Endothelial cell of umbilical vein (primary cell): ENCODE measurements at regions not wholly inside any gene's neighbourhood (a gene's known extent, or its start where the extent isn't known, plus 50 kb on each side); places are given as distances from the start of the nearest gene placed in this dataset.

Experiments used
- BruUV-seq: library from RNA; stranded (reverse); fragments of 400-500 nt; replicated peaks from 2 replicates; lab custom pipeline; 2021; lab: Mats Ljungman, UMichigan
- CTCF ChIA-PET: fragments of 300-600, 350-600 bp; sonication (Branson Sonifier 250); formaldehyde crosslinking; loops from one replicate; lab custom pipeline; 2021; ENCODE audit warnings: antibody characterized with exemption, inconsistent platforms; lab: Charles Lee
- POLR2A ChIA-PET: fragments of 300-600, 350-600 bp; sonication (Branson Sonifier 250); formaldehyde crosslinking; loops from one replicate; lab custom pipeline; 2021; ENCODE audit warnings: antibody characterized with exemption, inconsistent platforms; lab: Charles Lee
- DNase-seq: peaks from one replicate; pipeline ENCODE4 v3.0.0-alpha.2; 2011; ENCODE audit warnings: low read depth, low spot score
- FAIRE-seq: peaks from 2 replicates; lab custom pipeline; 2011; peaks lifted over from hg19 to GRCh38; lab: Jason Lieb, UNC
- H2AFZ ChIP-seq: 2 replicates; pipeline ENCODE4 v1.6.0; 2012; ENCODE audit warnings: low read depth, low read length, control low read depth, inconsistent platforms
- H3K27ac ChIP-seq: 2 replicates; pipeline ENCODE4 v1.5.1; 2011; ENCODE audit warnings: low read depth, mild to moderate bottlenecking, control low read depth, low read length, moderate library complexity; ENCODE audit not compliant: insufficient read depth
- H3K27me3 ChIP-seq, 2 experiments: 2 replicates each; pipeline versions ENCODE4 v1.6.0 to v1.6.1; 2011; ENCODE audit warnings: low read length in 2 of 2, mixed read lengths in 1 of 2; ENCODE audit not compliant: control insufficient read depth in 2 of 2, insufficient read depth in 2 of 2
- H3K36me3 ChIP-seq, 2 experiments: 2 replicates in 1 of 2; 3 replicates in 1 of 2; pipeline ENCODE4 v1.5.1; 2011; ENCODE audit warnings: low read length in 2 of 2, mild to moderate bottlenecking in 1 of 2, moderate library complexity in 1 of 2; ENCODE audit not compliant: control insufficient read depth in 2 of 2, insufficient read depth in 2 of 2; ENCODE audit errors: extremely low read depth in 1 of 2
- H3K4me1 ChIP-seq: 3 replicates; pipeline ENCODE4 v1.5.1; 2011; ENCODE audit warnings: mild to moderate bottlenecking, low read length; ENCODE audit not compliant: control insufficient read depth, insufficient read depth; ENCODE audit errors: extremely low read depth
- H3K4me2 ChIP-seq: 2 replicates; pipeline ENCODE4 v1.6.1; 2011; ENCODE audit warnings: low read length, control low read depth, mixed read lengths; ENCODE audit not compliant: insufficient read depth
- H3K4me3 ChIP-seq, 3 experiments: fragments of 200-600 bp in 1 of 3; sonication (generic), shearing (Covaris generic) in 1 of 3; replicated peaks in 1 of 3; 2 replicates each; pipeline ENCODE4 v1.5.1; 2011 to 2016; ENCODE audit warnings: control low read depth in 3 of 3, low read length in 3 of 3, mild to moderate bottlenecking in 2 of 3, inconsistent platforms in 1 of 3, low read depth in 1 of 3, moderate library complexity in 1 of 3; ENCODE audit not compliant: insufficient read depth in 1 of 3
- H3K79me2 ChIP-seq: 2 replicates; pipeline ENCODE4 v1.6.0; 2012; ENCODE audit warnings: low read length, inconsistent platforms; ENCODE audit not compliant: control insufficient read depth, insufficient read depth
- H3K9ac ChIP-seq: replicated peaks from 2 replicates; pipeline ENCODE3; 2011; ENCODE audit warnings: low read length, control low read depth; ENCODE audit not compliant: insufficient read depth; ENCODE audit errors: extremely low read depth
- H3K9me1 ChIP-seq: replicated peaks from 3 replicates; pipeline ENCODE4 v1.6.0; 2011; ENCODE audit warnings: mild to moderate bottlenecking, low read length; ENCODE audit not compliant: control insufficient read depth, insufficient read depth; ENCODE audit errors: extremely low read depth
- H3K9me3 ChIP-seq: replicated peaks from 2 replicates; pipeline ENCODE4 v1.5.1; 2012; ENCODE audit warnings: low read length, inconsistent platforms; ENCODE audit not compliant: control insufficient read depth, insufficient read depth
- H4K20me1 ChIP-seq: replicated peaks from 2 replicates; pipeline ENCODE3; 2011; ENCODE audit warnings: mild to moderate bottlenecking, low read length; ENCODE audit not compliant: control insufficient read depth, insufficient read depth; ENCODE audit errors: extremely low read depth
- CTCF ChIP-seq, 2 donors: IDR thresholded peaks; 1 replicate in 1 of 2; 2 replicates in 1 of 2; pipeline ENCODE4 v1.5.1; 2011; ENCODE audit warnings: low read length in 2 of 2, mild to moderate bottlenecking in 2 of 2, moderate library complexity in 2 of 2, control low read depth in 1 of 2, inconsistent platforms in 1 of 2, low read depth in 1 of 2; ENCODE audit not compliant: insufficient read depth in 1 of 2; ENCODE audit errors: extremely low read depth in 1 of 2
- EZH2 ChIP-seq: IDR thresholded peaks from 2 replicates; pipeline ENCODE4 v1.6.1; 2012; ENCODE audit warnings: borderline replicate concordance, low read depth, mild to moderate bottlenecking, moderate library complexity, low read length, inconsistent platforms; ENCODE audit not compliant: severe bottlenecking
- FOS ChIP-seq: IDR thresholded peaks from 2 replicates; pipeline ENCODE4 v1.6.1; 2011; ENCODE audit warnings: mild to moderate bottlenecking, low read length, moderate library complexity, borderline replicate concordance; ENCODE audit not compliant: insufficient read depth
- GATA2 ChIP-seq: IDR thresholded peaks from 2 replicates; pipeline ENCODE4 v1.7.0; 2011; ENCODE audit warnings: low read depth, mild to moderate bottlenecking, moderate library complexity, mixed read lengths, low read length; ENCODE audit not compliant: insufficient read length, insufficient read depth
- JUN ChIP-seq: IDR thresholded peaks from 2 replicates; pipeline ENCODE4 v1.6.1; 2011; ENCODE audit warnings: borderline replicate concordance, low read depth; ENCODE audit not compliant: insufficient read length, insufficient read depth
- MAX ChIP-seq: IDR thresholded peaks from 2 replicates; pipeline ENCODE4 v1.6.1; 2011; ENCODE audit not compliant: insufficient read depth, insufficient read length
- MYC ChIP-seq: IDR thresholded peaks from one replicate; pipeline ENCODE4 v1.6.1; 2011; ENCODE audit warnings: mild to moderate bottlenecking, low read depth, low read length
- POLR2A ChIP-seq: IDR thresholded peaks from 2 replicates; pipeline ENCODE4 v1.6.1; 2012; ENCODE audit warnings: low read depth, mild to moderate bottlenecking, control low read depth, low read length
- POLR2AphosphoS5 ChIP-seq: IDR thresholded peaks from 2 replicates; pipeline ENCODE4 v1.6.1; 2012; ENCODE audit warnings: low read depth, mild to moderate bottlenecking, control low read depth, low read length, moderate library complexity; ENCODE audit not compliant: insufficient read depth
- dilution Hi-C: fragments of 300-500 bp; cut with MboI; formaldehyde crosslinking; loops from one replicate; pipeline ENCODE4 v1.15.0; 2019; ENCODE audit warnings: low sequenced_read_pairs; ENCODE audit not compliant: extremely low pct_ligation_motif_present
- intact Hi-C: fragments of 100-400 bp; cut with micrococcal nuclease; formaldehyde crosslinking; loops from one replicate; pipeline ENCODE4 v1.10.0; 2022

- H3K9me1 ChIP-seq = no peaks in the 10 kb centered on the region
- H3K4me1 ChIP-seq = no peaks in the 10 kb centered on the region
- ChIA-PET CTCF (no interaction called here), POLR2A (no interaction called here)
- H3K36me3 ChIP-seq = no peaks in the 10 kb centered on the region
- no peaks in the 10 kb centered on the region for H4K20me1 ChIP-seq
- no peak overlapping the region for H3K4me2 ChIP-seq
- peak; percentile 8 for FAIRE-seq
- H3K27ac ChIP-seq = no peak overlapping the region
- TF ChIP-seq MAX = no peak
- no peak for TF ChIP-seq MYC
- no peak for TF ChIP-seq CTCF (IDR thresholded peaks at IDR 0.05; ENCODE audit: extremely low read depth in 1 of 2, insufficient read depth in 1 of 2, low read depth in 1 of 2, low read length in 2 of 2)
- TF ChIP-seq FOS = no peak
- TF ChIP-seq GATA2 = no peak
- TF ChIP-seq JUN = no peak
- TF ChIP-seq POLR2AphosphoS5 = no peak
- no peak for TF ChIP-seq POLR2A
- TF ChIP-seq EZH2 = no peak
- H3K9ac ChIP-seq = no peak overlapping the region
- H3K4me3 ChIP-seq = no peak overlapping the region
- dilution Hi-C loops = no loop called here
- DNase-seq = no peak
- H3K9me3 ChIP-seq = no peaks in the 10 kb centered on the region
- no peak overlapping the region for H2AFZ ChIP-seq
- no peaks in the 10 kb centered on the region for H3K27me3 ChIP-seq
- BruUV-seq = no TSS peak
- H3K79me2 ChIP-seq = no peaks in the 10 kb centered on the region
- intact Hi-C loops = no loop called here
Measured at GRCh38 chr2:58512878-58513277, 271.8 kb upstream of the FANCL start.
